Esophagus muscularis mucosa (tissue), 4 donors: ENCODE measurements at regions not wholly inside any gene's neighbourhood (a gene's known extent, or its start where the extent isn't known, plus 50 kb on each side); places are given as distances from the start of the nearest gene placed in this dataset.

Experiments used
- CTCF ChIP-seq, 3 experiments: fragments of 200-600 bp in 2 of 3; fragments of 450-650 bp in 1 of 3; sonication (generic) in 2 of 3; IDR thresholded peaks; one replicate each; pipeline ENCODE4 v1.5.1; 2017 to 2019; ENCODE audit warnings: antibody characterized with exemption in 3 of 3, mild to moderate bottlenecking in 2 of 3, moderate library complexity in 1 of 3
- EP300 ChIP-seq: sonication (generic); formaldehyde crosslinking; IDR thresholded peaks from one replicate; pipeline ENCODE4 v1.6.1; 2017; ENCODE audit warnings: antibody characterized with exemption
- POLR2A ChIP-seq: fragments of 450-650 bp; IDR thresholded peaks from one replicate; pipeline ENCODE4 v1.6.1; 2017; ENCODE audit warnings: antibody characterized with exemption, moderate library complexity, mild to moderate bottlenecking, low read depth

- no peak for TF ChIP-seq CTCF (IDR thresholded peaks at IDR 0.05)
- TF ChIP-seq POLR2A: no peak
- no peak for TF ChIP-seq EP300
Measured at GRCh38 chr1:228976316-228976715, 241.0 kb downstream of the RHOU start.
